ENCODE measurements at regions not wholly inside any gene's neighbourhood (a gene's known extent, or its start where the extent isn't known, plus 50 kb on each side); places are given as distances from the start of the nearest gene placed in this dataset.

DNA sequence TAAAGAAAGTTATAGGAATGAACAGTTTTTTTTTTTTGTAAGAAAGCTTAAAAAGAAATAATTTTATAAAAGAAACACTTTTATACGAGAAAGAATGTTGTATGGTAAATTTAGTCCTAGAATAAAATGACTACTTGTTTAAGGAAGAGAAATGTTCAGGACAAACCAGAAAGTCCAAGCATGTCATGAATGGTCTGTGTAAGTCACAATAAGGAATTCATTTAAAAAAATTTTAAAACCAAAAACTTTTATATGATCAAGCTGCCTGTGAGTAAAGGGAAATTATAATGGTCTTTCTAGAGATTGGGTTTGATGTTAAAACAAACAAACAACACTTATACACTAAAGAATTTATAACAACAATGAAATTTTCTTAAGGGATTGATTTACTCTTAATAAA lies 858.9 kb upstream of the PCDH7 start:
- no peak for TF ChIP-seq TAF1 (IDR thresholded peaks at IDR 0.05; ENCODE audit: borderline replicate concordance, insufficient read depth, low read length)
- no peak for TF ChIP-seq POLR2AphosphoS5 (IDR thresholded peaks at IDR 0.05; ENCODE audit: low read depth, low read length)
- TF ChIP-seq, protein P1, sequence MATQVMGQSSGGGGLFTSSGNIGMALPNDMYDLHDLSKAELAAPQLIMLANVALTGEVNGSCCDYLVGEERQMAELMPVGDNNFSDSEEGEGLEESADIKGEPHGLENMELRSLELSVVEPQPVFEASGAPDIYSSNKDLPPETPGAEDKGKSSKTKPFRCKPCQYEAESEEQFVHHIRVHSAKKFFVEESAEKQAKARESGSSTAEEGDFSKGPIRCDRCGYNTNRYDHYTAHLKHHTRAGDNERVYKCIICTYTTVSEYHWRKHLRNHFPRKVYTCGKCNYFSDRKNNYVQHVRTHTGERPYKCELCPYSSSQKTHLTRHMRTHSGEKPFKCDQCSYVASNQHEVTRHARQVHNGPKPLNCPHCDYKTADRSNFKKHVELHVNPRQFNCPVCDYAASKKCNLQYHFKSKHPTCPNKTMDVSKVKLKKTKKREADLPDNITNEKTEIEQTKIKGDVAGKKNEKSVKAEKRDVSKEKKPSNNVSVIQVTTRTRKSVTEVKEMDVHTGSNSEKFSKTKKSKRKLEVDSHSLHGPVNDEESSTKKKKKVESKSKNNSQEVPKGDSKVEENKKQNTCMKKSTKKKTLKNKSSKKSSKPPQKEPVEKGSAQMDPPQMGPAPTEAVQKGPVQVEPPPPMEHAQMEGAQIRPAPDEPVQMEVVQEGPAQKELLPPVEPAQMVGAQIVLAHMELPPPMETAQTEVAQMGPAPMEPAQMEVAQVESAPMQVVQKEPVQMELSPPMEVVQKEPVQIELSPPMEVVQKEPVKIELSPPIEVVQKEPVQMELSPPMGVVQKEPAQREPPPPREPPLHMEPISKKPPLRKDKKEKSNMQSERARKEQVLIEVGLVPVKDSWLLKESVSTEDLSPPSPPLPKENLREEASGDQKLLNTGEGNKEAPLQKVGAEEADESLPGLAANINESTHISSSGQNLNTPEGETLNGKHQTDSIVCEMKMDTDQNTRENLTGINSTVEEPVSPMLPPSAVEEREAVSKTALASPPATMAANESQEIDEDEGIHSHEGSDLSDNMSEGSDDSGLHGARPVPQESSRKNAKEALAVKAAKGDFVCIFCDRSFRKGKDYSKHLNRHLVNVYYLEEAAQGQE (IDR thresholded peaks at IDR 0.05; ENCODE audit: insufficient read depth in 1 of 2, low read depth in 2 of 2, low read length in 2 of 2), result no peak
- no peak for TF ChIP-seq SIN3A (IDR thresholded peaks at IDR 0.05; ENCODE audit: borderline replicate concordance, insufficient read depth, low read length)

Measured in PFSK-1 (cell line).